Central memory CD8-positive, alpha-beta T cell (primary cell): ENCODE measurements at regions not wholly inside any gene's neighbourhood (a gene's known extent, or its start where the extent isn't known, plus 50 kb on each side); places are given as distances from the start of the nearest gene placed in this dataset.

Source experiments
- ATAC-seq: fragments of 150-1000 bp; cut with Tn5 transposase; replicated peaks from 2 replicates; pipeline ENCODE4 v1.10.0; 2022; ENCODE audit warnings: mild to moderate bottlenecking, moderate FRiP score, moderate number of reproducible peaks; ENCODE audit not compliant: poor library complexity, severe bottlenecking; ENCODE audit errors: extremely low read depth
- DNase-seq, 2 donors: peaks; one replicate each; pipeline ENCODE4 v3.0.0; 2021; ENCODE audit warnings: low spot score in 2 of 2
- H3K27ac Mint-ChIP-seq: one replicate; pipeline ENCODE4 v1.8.0; 2022; ENCODE audit warnings: low read depth, mild to moderate bottlenecking, moderate library complexity, mixed read lengths
- H3K27me3 Mint-ChIP-seq: one replicate; pipeline ENCODE4 v1.8.0; 2022; ENCODE audit warnings: mixed read lengths
- H3K36me3 Mint-ChIP-seq: one replicate; pipeline ENCODE4 v1.8.0; 2022; ENCODE audit warnings: mild to moderate bottlenecking, moderate library complexity, mixed read lengths; ENCODE audit not compliant: insufficient read depth
- H3K4me1 Mint-ChIP-seq: one replicate; pipeline ENCODE4 v1.8.0; 2022; ENCODE audit warnings: mixed read lengths
- H3K4me3 Mint-ChIP-seq: one replicate; pipeline ENCODE4 v1.8.0; 2022; ENCODE audit warnings: mild to moderate bottlenecking, moderate library complexity, mixed read lengths
- H3K9me3 Mint-ChIP-seq: one replicate; pipeline ENCODE4 v1.8.0; 2022; ENCODE audit warnings: mixed read lengths

- DNase-seq (no peak), ATAC-seq (no peak)
- H3K36me3 Mint-ChIP-seq, result no peaks in the 10 kb centered on the region
- H3K4me1 Mint-ChIP-seq, result no peaks in the 10 kb centered on the region
- peaks cover 5% of the 10 kb centered on the region for H3K9me3 Mint-ChIP-seq
- H3K4me3 Mint-ChIP-seq, result no peak overlapping the region
- no peak overlapping the region for H3K27ac Mint-ChIP-seq
- H3K27me3 Mint-ChIP-seq, result no peaks in the 10 kb centered on the region
Observed at GRCh38 chr4:67261971-67262370, 283.3 kb downstream of the CENPC start.

DNA sequence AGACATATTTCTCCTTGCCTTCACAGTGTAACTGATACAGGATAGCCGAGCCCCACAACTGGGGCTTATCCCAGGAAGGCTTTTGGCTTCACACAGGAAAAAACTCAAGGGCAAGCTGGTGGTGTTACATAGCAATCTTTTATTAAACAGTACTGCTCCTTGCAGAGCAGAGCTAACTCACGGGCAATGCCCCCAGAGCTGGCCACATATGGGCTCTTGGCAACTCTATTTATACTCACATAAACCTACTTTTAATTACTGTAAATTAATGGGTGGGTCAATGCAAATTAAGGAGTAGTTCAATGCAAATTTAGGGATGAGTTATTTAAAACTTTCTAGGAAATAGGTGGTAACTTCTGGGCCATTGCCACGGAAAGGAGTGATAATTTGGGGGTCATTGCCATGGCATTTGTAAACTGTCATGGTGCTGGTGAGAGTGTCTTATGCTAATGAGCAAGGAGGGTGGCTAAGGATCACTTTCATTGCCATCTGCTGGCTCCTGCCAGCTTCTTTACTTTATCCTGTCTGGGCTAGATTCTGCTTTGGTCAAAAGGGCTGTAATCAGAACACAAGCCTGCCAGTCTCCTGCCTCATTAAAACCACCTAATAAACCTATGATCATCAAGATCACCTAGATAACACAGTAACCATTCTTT lies 288.8 kb downstream of the CENPC start:
- no peaks in the 10 kb centered on the region for H3K4me1 Mint-ChIP-seq
- DNase-seq, result no peak
- H3K4me3 Mint-ChIP-seq, result no peak overlapping the region
- no peak overlapping the region for H3K27ac Mint-ChIP-seq
- H3K36me3 Mint-ChIP-seq, result no peaks in the 10 kb centered on the region
- H3K27me3 Mint-ChIP-seq, result no peaks in the 10 kb centered on the region
- no peak for ATAC-seq
- peaks cover 23% of the 10 kb centered on the region for H3K9me3 Mint-ChIP-seq

DNA sequence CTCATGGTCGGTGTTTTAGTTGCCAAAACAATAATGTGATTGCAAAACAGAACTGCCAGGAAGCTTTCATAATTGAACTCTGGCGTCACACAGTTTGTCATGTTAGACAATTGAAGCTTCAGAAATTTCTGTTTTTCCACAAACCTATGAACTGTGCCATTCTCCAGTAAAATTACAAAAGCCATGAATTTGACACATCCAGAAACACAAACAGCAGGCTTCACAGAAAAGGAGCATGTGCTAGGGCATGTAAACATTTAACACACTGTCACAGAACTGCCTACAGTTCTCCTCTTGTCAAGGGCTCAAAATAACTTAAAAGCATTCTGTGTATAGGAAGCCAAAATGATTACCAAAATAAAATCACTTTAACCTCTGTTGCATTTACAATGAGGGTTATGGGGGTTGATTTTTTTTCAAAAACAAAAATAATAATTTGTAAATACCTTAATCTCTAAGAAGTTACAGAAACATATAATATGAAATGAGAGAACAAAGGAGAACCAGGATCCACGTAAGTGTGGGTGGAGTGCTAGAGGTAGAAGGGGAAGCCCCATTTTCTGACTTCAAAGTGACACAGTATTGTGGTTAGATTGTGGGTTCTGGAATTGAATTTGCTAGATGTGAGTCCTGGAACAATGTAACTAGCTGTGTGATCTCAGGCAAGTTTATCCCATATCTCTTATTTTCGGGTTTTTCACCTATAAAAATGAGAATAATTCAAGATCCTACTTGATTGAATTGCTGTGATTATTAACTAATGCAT lies 295.0 kb downstream of the CENPC start:
- no peak overlapping the region for H3K27ac Mint-ChIP-seq
- H3K9me3 Mint-ChIP-seq, result peaks cover 13% of the 10 kb centered on the region
- H3K4me3 Mint-ChIP-seq, result no peak overlapping the region
- no peaks in the 10 kb centered on the region for H3K4me1 Mint-ChIP-seq
- no peak for ATAC-seq
- H3K27me3 Mint-ChIP-seq, result no peaks in the 10 kb centered on the region
- DNase-seq, result no peak
- H3K36me3 Mint-ChIP-seq, result no peaks in the 10 kb centered on the region

DNA sequence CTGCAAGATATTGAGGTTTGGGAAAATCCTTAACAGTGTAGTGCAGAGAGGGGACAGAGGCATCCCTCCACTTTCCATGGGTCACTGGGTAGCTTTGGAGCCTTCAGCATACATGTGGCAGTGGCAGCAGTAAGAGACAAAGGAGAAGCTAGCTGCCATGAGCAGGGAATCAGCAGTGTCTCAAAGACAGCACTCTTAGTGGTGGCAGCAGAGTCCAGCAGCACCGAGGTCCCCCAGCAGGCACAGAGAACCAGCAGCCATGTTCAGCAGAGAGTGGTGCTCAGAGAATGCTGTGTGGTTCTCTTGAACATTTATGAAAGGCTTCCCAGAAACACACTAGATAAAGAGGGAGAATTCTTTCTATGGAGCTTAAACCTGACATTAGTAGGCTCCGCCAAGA lies 308.5 kb downstream of the CENPC start:
- peaks cover 6% of the 10 kb centered on the region for H3K9me3 Mint-ChIP-seq
- no peaks in the 10 kb centered on the region for H3K27me3 Mint-ChIP-seq
- ATAC-seq, result no peak
- no peak overlapping the region for H3K4me3 Mint-ChIP-seq
- no peak overlapping the region for H3K27ac Mint-ChIP-seq
- no peak for DNase-seq
- no peaks in the 10 kb centered on the region for H3K36me3 Mint-ChIP-seq
- H3K4me1 Mint-ChIP-seq, result no peaks in the 10 kb centered on the region

DNA sequence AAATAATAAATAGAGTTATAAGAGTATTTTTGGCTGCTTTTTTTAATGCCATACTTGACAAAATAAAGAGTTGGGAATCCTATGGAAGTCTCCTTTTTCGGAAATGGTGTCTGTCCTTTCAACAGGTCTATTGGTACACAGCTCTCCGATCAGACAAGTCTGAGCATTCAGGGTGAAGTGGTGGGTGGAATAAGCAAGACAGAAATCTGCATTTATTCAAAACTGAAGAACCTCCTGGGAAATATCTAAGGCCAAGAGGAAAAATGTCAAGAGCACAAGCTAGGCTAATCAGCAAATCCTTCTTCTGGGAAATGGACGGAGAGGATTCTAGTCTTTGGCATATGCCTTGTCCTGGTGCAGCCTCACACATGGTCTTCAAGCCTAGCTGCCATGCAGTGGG lies 309.0 kb downstream of the CENPC start:
- Mint-ChIP-seq H3K9me3 (peaks cover 6% of the 10 kb centered on the region), H3K4me1 (no peaks in the 10 kb centered on the region), H3K27ac (no peak overlapping the region), H3K27me3 (no peaks in the 10 kb centered on the region), H3K4me3 (no peak overlapping the region), H3K36me3 (no peaks in the 10 kb centered on the region)
- no peak for DNase-seq
- ATAC-seq, result no peak

- no peak for ATAC-seq
Observed at GRCh38 chr4:67234296-67234695, 311.0 kb downstream of the CENPC start.

DNA sequence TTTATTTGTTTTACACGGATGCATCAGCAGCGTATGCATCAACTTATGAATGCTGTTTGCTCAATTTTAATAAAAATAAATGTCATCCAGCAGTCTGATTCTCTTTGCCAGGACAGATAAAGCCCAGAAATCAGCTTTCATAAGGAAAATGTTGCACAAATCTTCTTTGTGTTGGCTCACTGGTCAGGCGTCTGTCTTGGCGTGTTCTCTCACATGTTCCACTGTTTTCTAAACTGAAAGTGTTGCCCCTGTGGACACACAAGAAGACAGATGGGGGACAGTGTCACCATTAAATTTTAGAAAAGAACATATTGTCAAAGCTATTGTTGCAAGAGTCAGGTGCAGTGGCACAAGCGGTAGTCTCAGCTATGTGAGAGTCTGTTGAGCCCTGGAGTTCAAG lies 316.2 kb downstream of the CENPC start:
- no peak overlapping the region for H3K4me3 Mint-ChIP-seq
- no peaks in the 10 kb centered on the region for H3K4me1 Mint-ChIP-seq
- DNase-seq, result no peak
- no peaks in the 10 kb centered on the region for H3K36me3 Mint-ChIP-seq
- no peaks in the 10 kb centered on the region for H3K27me3 Mint-ChIP-seq
- ATAC-seq, result no peak
- H3K9me3 Mint-ChIP-seq, result peaks cover 19% of the 10 kb centered on the region
- H3K27ac Mint-ChIP-seq, result no peak overlapping the region

More at GRCh38 chr4:67234296-67234695, 311.0 kb downstream of the CENPC start:
- Mint-ChIP-seq H3K9me3 (peaks cover 6% of the 10 kb centered on the region), H3K36me3 (no peaks in the 10 kb centered on the region), H3K4me1 (no peaks in the 10 kb centered on the region), H3K27ac (no peak overlapping the region), H3K27me3 (no peaks in the 10 kb centered on the region), H3K4me3 (no peak overlapping the region)
- no peak for DNase-seq

- no peak overlapping the region for H3K27ac Mint-ChIP-seq
- no peak for ATAC-seq
Observed at GRCh38 chr4:67220861-67221260, 324.4 kb downstream of the CENPC start.

DNA sequence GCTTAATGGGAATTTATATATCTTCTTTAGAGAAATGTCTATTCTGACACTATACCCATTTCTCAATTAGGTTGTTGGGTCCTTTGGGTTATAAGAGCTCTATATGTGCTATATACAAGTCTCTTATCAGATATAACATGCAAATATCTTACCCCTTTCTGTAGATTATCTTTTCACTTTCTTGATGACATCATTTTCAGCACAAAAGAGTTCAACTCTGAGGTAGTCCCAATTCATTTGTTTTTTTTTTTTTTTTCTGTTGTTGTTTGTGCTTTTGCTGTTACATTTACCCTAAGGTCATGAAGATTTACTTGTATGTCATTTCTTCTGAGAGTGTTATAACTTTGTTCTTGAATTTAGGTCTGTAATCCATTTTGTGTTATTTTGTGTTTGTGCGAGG lies 326.4 kb downstream of the CENPC start:
- Mint-ChIP-seq H3K9me3 (peaks cover 6% of the 10 kb centered on the region), H3K27me3 (no peaks in the 10 kb centered on the region), H3K4me3 (no peak overlapping the region), H3K36me3 (no peaks in the 10 kb centered on the region), H3K4me1 (no peaks in the 10 kb centered on the region), H3K27ac (no peak overlapping the region)
- no peak for DNase-seq
- no peak for ATAC-seq

More at GRCh38 chr4:67220861-67221260, 324.4 kb downstream of the CENPC start:
- no peak for DNase-seq
- Mint-ChIP-seq H3K27me3 (no peaks in the 10 kb centered on the region), H3K4me1 (no peaks in the 10 kb centered on the region), H3K9me3 (peaks cover 6% of the 10 kb centered on the region), H3K36me3 (no peaks in the 10 kb centered on the region), H3K4me3 (no peak overlapping the region)

GRCh38 chr4:67207941-67208441 lies 337.3 kb downstream of the CENPC start:
- DNase-seq, result no peak
- Mint-ChIP-seq H3K27ac (no peak overlapping the region), H3K9me3 (peaks cover 6% of the 10 kb centered on the region), H3K4me1 (no peaks in the 10 kb centered on the region), H3K36me3 (peaks cover 2% of the 10 kb centered on the region), H3K4me3 (no peak overlapping the region), H3K27me3 (no peaks in the 10 kb centered on the region)
- ATAC-seq, result no peak

GRCh38 chr4:67204441-67204840 lies 340.9 kb downstream of the CENPC start:
- no peaks in the 10 kb centered on the region for H3K27me3 Mint-ChIP-seq

DNA sequence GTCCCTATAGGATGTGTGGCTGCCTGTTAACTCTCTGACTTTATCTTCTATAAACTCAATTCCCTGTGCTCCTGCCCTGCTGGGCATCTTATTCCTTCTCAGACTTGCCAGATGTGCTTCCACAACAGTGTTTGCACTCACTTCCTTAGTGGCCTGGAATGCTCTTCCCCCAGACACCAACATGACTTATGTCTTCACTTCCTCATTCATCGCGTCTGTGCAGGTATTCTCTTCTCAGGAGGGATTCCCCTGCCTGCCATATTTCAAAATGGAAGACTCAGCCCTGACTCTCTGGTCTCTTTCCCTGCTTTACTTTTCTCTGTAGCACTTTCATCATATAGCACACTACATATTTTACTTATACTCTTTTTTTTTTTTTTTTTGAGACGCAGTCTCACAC lies 344.0 kb downstream of the CENPC start:
- H3K36me3 Mint-ChIP-seq, result peaks cover 2% of the 10 kb centered on the region
- no peak overlapping the region for H3K4me3 Mint-ChIP-seq
- no peaks in the 10 kb centered on the region for H3K9me3 Mint-ChIP-seq
- no peaks in the 10 kb centered on the region for H3K27me3 Mint-ChIP-seq
- DNase-seq (no peak), ATAC-seq (no peak)
- no peak overlapping the region for H3K27ac Mint-ChIP-seq
- H3K4me1 Mint-ChIP-seq, result no peaks in the 10 kb centered on the region

More at GRCh38 chr4:67204441-67204840, 340.9 kb downstream of the CENPC start:
- Mint-ChIP-seq H3K9me3 (no peaks in the 10 kb centered on the region), H3K4me1 (no peaks in the 10 kb centered on the region), H3K36me3 (peaks cover 2% of the 10 kb centered on the region), H3K27ac (no peak overlapping the region), H3K4me3 (no peak overlapping the region)
- no peak for DNase-seq
- ATAC-seq, result no peak

- ATAC-seq (no peak), DNase-seq (no peak)
- no peaks in the 10 kb centered on the region for H3K4me1 Mint-ChIP-seq
- H3K27me3 Mint-ChIP-seq, result no peaks in the 10 kb centered on the region
- peaks cover 2% of the 10 kb centered on the region for H3K36me3 Mint-ChIP-seq
- H3K4me3 Mint-ChIP-seq, result no peak overlapping the region
- no peak overlapping the region for H3K27ac Mint-ChIP-seq
- peaks cover 5% of the 10 kb centered on the region for H3K9me3 Mint-ChIP-seq
Observed at GRCh38 chr4:67198727-67199126, 346.6 kb downstream of the CENPC start.
